NCI-H69 (cell line): ENCODE measurements at regions not wholly inside any gene's neighbourhood (a gene's known extent, or its start where the extent isn't known, plus 50 kb on each side); places are given as distances from the start of the nearest gene placed in this dataset.

Experiments used
- DNase-seq: peaks from one replicate; lab custom pipeline; 2025; lab: John Stamatoyannopoulos, UW

DNA sequence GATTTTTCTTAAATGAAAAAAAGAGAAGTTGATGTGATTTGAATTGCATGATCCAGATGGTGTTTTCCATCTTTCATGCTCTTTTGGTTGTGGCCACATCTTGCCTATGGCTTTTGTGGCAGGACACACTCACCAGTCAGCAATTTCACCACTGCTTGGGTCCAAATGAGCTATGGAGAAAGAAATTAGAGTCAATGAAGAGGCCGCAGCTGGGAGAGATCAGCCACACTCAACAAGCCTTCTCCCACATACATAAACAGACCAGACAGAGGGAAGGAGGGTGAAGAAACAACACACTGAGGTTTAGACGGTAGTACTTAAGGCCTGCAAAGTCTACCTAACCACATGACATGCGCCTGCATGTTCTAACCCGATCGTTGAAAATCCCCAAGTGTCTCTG, 110.7 kb upstream of the CDIN1 start:
- no peak for DNase-seq

DNA sequence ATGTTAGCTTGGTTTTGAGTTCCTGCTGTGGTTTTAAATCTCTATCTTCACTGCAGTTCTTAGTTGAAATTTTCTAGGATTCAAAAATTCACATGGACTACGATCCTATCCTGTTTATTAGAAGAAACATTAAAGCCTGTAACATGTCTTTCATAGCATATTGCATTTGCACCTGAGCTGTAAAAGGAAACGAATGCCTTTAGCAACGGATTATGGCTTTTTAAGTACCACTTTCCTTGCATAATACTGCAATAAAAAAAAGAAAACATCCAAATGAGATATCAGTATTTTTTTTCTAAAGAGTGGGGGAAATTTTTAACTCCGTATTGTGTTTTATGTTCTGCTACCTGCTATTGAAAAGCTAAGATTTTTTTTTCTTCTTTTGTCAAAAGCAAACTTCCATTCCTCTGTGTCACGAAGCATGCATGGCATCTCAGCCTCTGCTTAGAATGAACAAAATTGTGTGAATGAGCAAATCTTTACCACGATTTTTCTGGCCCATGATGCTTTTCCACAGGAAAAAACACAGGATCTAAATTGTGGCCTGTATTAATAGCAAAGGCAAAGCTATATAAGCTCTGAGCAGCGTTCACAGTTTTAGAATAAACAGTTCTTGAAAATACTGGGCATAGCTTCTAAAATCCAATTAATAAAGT, 110.0 kb upstream of the CDIN1 start:
- DNase-seq, result no peak

DNA sequence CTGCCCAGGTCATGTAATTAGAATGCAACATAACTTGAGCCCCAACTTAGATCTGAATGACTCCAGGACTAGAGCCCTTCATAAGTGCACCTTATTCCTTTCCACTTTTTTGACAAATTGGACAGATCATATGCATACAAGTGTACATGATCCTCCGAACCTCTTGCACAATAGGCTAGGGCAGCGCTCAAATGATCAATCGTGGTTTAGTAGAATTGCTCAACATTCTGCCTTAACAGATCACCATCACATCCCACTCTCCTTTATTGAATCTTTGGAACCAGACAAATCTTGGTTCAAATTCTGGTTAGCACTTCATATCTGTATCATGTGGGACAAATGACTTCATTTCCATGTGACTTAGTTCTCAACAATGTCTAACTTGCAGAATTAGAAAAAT, 106.8 kb upstream of the CDIN1 start:
- DNase-seq, result no peak

DNA sequence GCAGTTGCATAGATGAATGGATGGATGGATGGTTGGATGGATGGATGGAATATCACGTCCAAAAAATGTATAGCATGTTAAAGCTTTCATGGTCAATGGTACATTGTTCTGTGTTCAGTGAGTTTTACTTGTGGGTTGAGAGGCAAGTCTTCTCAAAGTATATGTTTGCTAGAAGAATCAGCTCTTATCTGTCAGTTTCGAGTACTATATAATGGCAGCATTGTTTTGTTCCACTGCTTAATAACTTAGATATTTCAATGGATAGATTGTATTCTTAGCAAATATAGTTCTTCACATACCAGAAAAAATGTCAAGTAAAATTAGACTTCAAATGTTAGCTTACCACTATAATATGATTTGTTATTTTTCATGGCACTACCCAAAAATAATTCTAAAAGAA, 100.9 kb upstream of the CDIN1 start:
- DNase-seq, result no peak

DNA sequence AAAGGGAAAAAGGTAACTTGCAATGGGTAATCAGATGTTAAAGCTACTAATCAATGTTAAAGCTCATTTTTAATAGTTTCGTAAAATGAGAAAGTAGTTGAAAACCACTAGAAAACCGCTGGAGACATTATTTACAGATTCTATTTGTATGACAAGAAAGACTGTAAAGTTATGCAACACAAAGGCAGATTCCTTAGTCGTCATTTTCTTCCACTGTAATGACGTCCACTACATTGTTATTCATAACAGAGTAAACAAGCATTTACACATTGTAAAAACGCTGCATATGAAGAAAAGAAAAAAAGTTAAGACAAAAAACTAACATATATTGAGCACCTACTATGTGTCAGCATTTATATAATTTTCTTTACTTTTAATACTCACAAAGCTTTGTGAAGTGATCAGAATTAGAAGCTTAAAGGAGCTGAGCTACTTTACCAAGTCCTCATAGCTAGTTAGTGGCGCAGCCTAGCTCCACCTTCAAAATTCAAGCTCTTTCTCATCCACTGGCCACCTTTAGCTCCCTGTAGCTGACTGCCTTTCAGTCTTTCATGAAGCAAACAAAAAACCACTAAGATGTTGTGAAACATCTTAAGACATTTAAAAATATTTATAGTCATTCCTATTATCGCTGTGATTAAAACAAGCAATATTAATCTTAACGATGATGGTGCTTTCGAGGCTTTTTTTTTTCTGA, 100.1 kb upstream of the CDIN1 start:
- no peak for DNase-seq

DNA sequence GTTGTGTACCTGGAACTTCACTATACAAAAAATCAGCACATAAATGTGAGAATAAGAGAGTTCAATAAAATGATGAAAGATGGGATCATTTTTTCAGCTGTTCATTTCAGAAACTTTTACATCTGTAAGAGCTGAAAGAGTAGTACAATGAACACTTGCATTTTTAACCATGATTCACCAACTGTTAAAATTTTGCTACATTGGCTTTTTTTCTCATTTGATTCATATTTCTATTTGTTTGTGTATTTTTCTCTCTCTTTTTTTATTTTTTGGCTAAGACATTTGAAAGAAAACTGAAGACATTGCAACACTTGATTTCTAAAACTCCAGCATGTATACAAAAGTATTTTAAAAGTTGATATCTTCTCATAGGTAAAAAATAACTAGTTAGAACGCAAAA, 98.3 kb upstream of the CDIN1 start:
- no peak for DNase-seq

DNA sequence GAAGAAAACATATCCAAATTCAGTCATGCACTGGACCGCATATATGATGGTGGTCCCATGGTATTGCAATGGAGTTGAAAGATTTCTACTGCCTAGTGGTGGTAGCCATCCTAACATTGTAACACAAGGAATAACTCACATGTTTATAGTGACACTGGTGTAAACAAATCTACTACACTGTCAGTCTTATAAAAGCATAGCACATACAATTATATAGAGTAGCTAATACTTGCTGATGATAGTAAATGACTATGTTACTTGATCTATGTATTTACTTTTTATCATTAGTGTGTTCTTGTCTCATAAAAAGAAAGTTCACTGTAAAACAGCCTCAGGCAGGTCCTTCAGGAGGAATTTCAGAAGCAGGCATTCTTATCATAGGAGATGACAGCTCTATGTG, 96.0 kb upstream of the CDIN1 start:
- DNase-seq, result peak; percentile 27

DNA sequence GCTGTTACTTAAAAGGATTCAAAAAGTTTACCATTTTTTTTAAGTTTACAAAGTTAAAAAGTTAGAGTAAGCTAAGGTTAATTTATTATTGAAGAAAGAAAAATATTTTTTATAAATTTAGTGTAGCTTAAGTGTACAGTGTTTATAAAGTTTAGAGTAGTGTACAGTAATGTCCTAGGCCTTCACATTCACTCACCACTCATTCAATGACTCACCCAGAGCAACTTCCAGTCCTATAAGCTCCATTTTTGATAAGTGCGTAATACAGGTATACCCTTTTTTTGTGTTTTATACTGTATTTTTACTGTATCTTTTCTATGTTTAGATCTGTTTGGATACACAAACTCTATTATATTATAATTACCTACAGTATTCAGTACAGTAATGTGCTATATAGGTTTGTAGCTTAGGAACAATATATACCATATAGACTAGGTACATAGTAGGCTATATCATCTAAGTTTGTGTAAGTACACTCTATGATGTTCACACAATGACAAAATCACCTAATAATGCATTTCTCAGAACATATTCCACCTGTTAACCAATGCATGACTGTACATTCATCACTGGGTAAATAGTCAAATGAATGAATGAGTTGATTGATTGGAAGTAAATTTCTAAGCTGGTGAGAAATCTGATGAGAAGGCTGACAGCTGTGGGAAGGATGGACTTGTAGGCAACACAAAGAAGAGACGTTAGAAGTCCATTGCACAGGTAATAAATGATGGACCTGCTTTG, 95.2 kb upstream of the CDIN1 start:
- no peak for DNase-seq

DNA sequence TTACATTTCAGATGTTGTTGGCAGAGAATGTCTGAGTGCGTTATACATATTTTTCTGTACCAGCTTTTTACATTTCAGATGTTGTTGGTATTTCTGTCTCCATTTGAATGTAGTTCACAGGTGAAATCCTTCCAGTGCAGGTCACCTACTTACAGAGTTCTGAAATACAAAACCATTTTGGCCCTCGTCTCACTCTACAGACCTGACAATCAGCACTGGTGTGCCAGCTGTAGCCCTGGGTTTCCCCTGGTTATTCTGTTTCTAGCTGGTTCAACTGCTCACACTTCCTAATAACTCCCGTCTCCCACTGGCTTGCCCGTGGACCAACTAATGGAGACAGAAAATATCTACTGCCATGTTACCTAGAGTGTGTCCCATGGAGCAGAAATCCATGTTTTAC, 87.5 kb upstream of the CDIN1 start:
- no peak for DNase-seq

DNA sequence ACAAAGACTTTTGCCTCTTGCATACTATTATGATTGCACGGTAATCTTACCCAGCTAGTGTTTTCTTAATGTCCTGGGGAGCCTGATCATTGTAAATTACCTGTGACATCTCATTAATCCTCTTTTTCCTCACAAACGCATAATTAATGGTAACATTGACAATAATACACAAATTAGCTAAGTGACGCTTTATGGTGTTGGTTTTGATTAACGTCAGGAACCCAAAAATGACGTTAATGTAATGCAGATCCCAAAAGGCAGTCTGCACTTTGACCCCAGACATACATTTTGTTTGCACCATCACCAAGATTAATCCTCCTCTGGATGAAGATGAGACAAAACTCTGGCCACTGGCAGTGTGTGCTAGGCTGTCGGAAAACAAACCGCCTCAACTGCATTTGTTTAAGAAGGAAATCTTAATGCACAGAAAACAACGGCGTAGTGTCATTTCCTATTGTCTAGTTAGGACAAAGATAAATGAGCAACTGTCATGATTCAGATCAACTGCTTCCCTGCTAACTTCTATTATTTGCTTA, 83.9 kb upstream of the CDIN1 start:
- DNase-seq, result peak; percentile 99

DNA sequence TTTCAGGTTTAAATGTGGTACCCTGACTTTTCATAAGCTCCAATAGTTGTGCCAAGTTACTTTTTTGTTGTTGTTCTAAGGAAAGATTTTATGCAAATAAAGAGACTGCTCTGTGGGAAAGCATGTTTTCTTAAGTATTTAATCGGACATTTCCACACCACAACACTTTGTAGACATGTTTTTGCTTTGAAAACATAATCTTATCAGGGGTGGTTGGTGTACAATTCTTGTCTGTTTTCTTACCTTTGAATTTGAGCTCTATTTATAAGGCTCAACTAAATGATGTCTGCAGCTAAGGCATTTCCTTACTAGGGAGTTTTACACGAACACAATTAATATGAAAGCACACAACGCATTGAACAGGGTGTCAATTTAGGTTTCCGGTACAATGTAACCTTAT, 81.5 kb upstream of the CDIN1 start:
- no peak for DNase-seq

DNA sequence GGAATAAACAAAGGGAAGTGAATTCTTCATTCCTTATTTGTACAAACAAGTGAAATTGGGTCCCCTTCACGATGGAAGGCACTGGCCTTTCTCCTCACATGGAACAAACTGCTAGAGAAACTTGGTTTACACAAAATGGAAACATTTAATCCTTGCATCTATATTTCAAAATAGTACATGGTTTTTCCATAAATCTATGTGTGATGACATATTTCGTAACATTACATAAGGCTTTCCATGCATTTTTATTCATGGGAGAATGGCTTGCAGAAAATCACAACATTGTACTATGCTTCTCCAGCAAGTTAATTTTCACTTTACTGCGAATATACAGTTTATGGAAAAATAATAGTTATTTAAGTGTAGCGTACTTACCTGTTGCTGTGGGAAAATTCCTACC, 81.0 kb upstream of the CDIN1 start:
- no peak for DNase-seq

DNA sequence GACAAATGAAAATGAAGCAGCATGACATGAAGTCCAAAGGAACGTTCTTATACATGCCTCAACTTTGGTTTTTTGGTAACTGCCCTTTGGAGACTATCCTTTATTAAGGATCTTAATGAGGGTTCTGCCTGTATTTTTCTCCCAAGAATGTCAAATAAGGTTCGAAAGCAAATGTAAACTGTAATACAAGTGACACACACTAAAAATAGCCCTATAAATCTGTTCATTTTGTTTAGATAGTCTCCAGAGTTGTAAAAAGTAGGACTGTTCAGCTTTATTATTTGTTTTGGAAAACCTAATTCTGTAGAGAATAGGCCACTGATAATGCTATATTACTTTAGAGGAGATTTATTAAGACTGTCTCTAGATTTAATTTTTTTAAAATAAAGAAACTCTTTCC, 80.5 kb upstream of the CDIN1 start:
- DNase-seq, result no peak

DNA sequence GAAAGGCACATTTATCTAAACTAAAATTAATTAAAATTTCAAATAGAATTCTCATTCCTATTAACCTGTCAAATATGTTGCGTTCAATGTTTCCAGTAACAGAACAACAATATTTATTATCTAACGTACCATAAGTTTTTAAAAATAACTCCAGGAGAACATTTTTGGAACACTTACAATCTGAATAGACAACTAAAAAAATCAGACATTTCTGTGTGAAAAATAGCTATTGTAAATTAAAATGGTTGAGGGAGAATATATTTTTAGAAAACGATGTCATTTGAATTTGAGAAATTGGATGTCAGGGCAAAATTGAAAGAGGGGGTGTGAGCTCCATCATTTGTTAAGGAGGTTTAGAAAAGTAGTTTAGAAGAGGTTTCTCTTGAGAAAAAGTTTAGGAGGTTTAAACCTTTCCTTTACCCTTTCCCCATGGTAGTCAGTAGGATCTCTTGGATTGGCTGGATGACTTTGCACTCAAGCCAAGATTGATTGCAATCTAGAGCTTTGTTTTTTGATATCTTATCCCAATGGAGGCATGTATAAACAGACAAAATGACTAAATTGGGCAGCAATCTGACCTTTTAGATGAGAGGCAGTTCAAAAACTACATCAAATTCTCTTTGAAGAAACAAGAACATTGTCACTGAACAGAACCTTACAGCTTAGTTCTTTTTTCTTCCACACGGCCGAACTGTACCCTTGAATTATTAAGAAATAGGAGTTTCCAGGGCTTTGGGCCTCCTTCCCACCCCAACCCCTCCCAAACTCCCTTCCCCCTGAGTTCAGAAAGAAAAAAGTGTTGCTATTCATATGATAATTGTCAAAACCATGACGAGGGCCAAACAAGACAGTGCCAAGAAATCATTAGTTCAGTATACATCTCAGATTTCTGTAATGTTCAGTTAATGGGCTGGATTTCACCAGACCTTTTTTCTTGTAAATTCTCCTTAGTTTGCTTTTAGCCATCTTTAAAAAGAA, 79.7 kb upstream of the CDIN1 start:
- peak; percentile 86 for DNase-seq

DNA sequence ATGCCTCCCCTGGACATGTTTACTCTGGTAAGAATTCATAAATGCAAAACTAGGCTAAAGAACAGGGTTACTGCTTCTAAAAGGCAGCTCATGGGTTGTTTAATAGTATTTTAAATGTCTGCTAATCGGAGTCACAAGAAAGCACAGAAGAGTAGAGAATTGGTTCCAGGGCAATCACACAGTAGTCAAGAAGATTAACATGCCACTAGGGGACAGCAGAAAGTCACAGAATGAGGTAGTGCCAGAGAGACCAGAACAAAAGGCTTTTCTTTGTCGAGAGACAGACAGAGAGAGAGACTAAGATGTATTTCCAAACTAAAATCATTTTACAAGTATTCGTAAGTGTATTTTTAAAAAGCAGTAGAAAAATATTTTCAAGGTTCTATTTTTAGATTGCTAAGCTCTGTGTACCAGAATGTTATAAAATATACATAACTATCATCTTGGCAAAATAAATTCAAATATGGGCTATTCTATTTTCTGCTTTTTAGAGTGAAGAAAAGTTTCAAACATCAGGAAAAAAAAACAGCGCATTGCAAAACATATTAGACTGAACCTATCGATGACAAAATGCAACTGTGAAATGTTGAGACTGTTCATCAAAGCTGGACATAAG, 78.3 kb upstream of the CDIN1 start:
- DNase-seq, result peak; percentile 97

DNA sequence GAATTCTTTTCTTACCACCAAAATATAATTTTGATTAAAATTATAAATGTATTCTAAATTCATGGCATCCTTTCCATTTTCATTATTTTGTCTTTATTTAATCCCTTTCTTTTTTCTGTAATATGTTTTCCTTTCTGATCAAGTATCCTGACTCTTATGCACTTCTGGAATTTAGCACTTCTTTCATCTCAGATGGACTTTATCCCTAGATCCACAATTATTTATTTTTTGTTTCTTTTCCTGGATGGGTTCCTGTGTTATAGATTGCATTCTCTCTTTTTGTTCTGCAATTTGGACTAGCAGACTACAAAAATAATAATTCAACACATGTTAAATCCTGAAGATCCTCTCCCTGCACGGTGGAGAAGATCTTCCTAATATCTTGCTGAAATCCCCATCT, 76.9 kb upstream of the CDIN1 start:
- DNase-seq, result no peak

DNA sequence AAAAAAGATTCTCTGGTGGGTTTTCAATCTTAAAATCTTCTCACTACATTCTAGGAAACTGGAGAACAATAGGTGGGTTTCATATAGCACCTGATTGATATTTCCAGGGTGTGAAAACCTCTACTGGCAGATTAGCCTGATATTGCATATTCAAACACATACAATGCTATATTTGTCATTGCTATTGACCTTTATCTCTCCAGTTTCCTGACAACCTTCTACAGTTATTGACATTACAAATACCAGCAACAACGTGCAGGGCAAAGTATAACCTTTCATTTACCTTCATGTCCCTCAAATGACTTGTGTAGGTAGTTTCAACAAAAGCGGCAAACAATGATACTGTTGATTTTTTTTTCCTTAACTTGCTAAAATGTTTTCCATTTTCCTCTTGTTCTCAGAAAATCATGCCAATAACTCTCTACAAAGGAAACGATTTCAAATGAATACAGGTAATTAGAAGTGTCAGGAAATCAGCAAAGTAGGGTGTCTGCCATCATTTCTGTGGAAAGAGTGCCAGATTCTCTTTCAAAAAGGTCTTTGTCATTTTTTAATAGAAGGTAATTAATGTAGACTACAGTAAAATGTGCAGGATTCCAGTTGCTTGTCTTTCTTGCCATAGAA, 72.6 kb upstream of the CDIN1 start:
- DNase-seq, result peak; percentile 87

DNA sequence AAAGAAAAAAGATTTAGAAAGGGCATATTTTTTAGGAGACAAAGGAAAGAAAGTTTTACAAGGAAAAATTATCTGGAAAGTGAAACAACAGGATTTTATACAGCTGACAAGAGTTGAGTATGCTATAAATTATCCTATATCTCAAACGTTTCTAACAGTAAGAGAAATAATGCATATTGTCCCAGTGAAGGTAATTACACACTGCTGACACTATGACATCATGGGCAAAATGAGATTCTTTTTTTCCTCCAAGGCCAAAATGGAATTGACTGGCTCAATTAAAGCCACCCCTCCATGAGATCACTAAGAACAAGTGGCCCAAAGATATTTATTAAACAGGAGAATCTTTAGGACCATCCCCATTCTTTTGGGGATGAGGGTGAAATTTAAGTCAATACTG, 72.0 kb upstream of the CDIN1 start:
- DNase-seq, result peak; percentile 83

DNA sequence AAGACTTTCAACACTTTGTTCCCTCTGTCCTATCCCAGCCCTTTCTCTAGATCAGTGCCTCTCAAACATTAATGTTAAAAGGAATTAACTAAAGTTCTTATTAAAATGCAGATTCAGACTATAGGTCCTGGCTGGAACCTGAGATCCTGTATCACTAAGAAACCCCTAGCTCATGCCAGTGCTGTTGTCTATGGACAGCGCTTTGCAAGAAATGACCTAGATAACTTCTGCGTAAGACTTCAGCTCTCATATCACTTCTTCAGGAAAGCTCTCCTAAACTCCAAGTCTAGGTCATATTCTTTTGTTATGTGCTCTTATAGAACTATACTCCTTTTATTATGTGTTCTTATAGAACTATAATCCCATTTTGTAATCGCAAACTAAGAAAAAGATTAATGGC, 67.8 kb upstream of the CDIN1 start:
- no peak for DNase-seq

DNA sequence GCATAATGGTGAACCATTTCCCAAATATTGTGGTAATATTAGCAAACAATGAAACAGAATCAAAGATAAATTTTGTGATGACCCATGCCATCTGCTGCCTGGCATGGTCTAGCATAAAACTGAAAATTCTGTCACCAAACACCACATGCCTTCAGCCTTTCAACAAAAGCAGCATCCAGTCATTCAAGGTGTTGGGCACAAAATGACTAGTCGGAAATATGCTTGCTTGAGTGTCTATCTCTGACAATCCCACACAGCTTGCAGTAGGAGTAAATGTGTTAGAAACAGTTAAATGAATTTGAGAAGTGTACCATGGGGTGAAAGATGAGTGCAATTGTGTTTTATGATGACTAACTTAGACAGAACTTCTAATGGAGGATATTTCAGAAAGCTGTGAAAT, 61.7 kb upstream of the CDIN1 start:
- no peak for DNase-seq

DNA sequence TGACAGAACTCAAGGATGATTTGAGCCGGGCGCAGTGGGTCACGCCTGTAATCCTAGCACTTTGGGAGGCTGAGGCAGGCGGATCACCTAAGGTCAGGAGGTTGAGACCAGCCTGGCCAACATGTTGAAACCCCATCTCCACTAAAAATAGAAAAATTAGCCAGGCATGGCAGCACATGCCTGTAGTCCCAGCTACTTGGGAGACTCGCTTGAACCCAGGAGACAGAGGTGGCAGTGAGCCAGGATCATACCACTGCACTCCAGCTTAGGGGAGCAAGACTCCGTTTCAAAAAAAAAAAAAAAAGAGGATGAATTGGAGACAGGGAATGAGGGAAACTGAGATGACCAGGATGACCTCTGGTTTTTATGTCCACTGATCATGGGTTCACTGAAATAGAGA, 60.4 kb upstream of the CDIN1 start:
- DNase-seq, result no peak
